ENCODE measurements at regions not wholly inside any gene's neighbourhood (a gene's known extent, or its start where the extent isn't known, plus 50 kb on each side); places are given as distances from the start of the nearest gene placed in this dataset.

GRCh38 chr2:205892251-205892655 is 193.7 kb downstream of the INO80D start:
- TF ChIP-seq CTCF (IDR thresholded peaks at IDR 0.05): no peak
- no peak for TF ChIP-seq POLR2A (IDR thresholded peaks at IDR 0.05)
